ENCODE measurements at regions not wholly inside any gene's neighbourhood (a gene's known extent, or its start where the extent isn't known, plus 50 kb on each side); places are given as distances from the start of the nearest gene placed in this dataset.
"Not testable (repeated sequence)": the region's sequence is repeated elsewhere in the genome, so short reads cannot be mapped to it uniquely, and the experiment has no call there.

DNA sequence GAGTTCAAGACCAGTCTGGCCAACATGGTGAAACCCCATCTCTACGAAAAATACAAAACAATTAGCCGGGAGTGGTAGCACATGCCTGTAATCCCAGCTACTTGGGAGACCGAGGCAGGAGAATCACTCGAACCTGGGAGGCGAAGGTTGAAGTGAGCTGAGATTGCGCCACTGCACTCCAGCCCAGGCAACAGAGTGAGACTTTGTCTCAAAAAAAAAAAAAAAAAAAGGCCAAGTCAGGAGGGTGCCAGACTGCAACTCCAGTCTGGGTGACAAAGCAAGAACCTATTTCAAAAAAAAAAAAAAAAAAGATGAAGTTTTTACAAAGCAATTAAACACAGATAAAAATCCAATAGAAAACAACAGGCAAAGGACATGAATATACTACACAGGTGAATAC lies 59.1 kb upstream of the NOTCH2NLA start:
- DNase-seq (ENCODE audit: low read depth) = not testable (repeated sequence)

DNA sequence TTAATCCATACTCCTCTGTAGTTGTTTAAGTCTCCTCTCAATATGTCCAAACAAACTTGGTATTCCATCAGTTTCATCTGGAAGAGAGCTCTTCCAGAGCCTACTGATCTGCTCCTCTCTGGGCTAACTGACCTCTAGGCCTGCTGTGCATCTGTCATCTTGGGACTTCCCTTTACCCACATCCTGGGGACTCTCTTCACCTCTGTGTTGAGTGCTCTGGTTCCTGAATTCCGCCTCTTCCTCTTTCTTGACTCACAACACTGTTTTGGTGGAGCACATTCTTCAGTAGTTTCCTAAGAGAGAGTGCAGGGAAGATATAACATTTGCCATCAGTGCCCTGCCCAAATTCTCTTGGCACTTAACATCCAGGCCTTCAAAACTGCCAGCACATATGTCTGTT lies 55.9 kb upstream of the NOTCH2NLA start:
- DNase-seq (ENCODE audit: low read depth) = not testable (repeated sequence)

DNA sequence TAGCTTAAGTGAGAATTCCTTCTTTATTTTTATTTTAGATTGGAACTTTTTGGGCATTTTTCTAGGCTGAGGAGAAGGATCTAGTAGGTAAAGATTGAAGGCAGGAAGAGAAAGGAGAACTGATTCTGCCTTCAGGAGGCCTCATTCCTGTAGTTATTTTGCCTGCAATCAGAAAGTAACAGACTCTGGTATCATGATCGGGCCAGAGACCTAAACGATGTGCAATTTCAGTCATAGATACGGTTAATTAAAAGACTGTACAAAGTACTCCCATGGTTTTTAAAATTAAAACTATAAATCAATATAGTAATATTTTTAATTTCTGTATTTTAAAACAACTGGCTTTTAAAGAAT lies 54.7 kb upstream of the NOTCH2NLA start:
- not testable (repeated sequence) for DNase-seq (ENCODE audit: low read depth)

GRCh38 chr1:146282807-146283526 lies 54.1 kb upstream of the NOTCH2NLA start:
- not testable (repeated sequence) for DNase-seq (ENCODE audit: low read depth)

GRCh38 chr1:146281522-146281921 lies 52.7 kb upstream of the NOTCH2NLA start:
- not testable (repeated sequence) for DNase-seq (ENCODE audit: low read depth)

GRCh38 chr1:146278758-146279157 lies 49.9 kb upstream of the NOTCH2NLA start:
- DNase-seq (ENCODE audit: low read depth) = not testable (repeated sequence)
